ENCODE measurements at regions not wholly inside any gene's neighbourhood (a gene's known extent, or its start where the extent isn't known, plus 50 kb on each side); places are given as distances from the start of the nearest gene placed in this dataset.

GRCh38 chr4:45155081-45155777 is 428.9 kb upstream of the GNPDA2 start:
- no peaks in the 10 kb centered on the region for H3K27me3 ChIP-seq (ENCODE audit: control insufficient read depth in 4 of 4, insufficient read depth in 4 of 4, low read length in 3 of 4)
- H3K9me3 ChIP-seq (ENCODE audit: control insufficient read depth in 4 of 4, low read length in 3 of 4): no peaks in the 10 kb centered on the region
- no peak overlapping the region for H3K4me3 ChIP-seq (ENCODE audit: low read depth in 1 of 3, low read length in 3 of 3)
- 67% methylated on average over 6 of the region's 6 CpGs for WGBS
- H3K4me1 ChIP-seq (ENCODE audit: control insufficient read depth in 4 of 4, insufficient read depth in 4 of 4, low read length in 3 of 4): no peaks in the 10 kb centered on the region
- H3K27ac ChIP-seq (ENCODE audit: low read depth in 1 of 2, low read length in 2 of 2): no peak overlapping the region
- no peak overlapping the region for H3K9ac ChIP-seq (ENCODE audit: low read depth in 1 of 2, low read length in 2 of 2)
- DNase-seq (ENCODE audit: low spot score): no peak
- no peak for TF ChIP-seq REST (IDR thresholded peaks at IDR 0.05)
- no peak for TF ChIP-seq JUND (IDR thresholded peaks at IDR 0.05)
- no peak for TF ChIP-seq HNF4G (IDR thresholded peaks at IDR 0.05)
- no peak for TF ChIP-seq NR2F2 (IDR thresholded peaks at IDR 0.05)
- TF ChIP-seq FOXA2 (IDR thresholded peaks at IDR 0.05): no peak
- TF ChIP-seq RXRA (IDR thresholded peaks at IDR 0.05): no peak
- no peak for TF ChIP-seq RAD21 (IDR thresholded peaks at IDR 0.05)
- TF ChIP-seq, protein P1, sequence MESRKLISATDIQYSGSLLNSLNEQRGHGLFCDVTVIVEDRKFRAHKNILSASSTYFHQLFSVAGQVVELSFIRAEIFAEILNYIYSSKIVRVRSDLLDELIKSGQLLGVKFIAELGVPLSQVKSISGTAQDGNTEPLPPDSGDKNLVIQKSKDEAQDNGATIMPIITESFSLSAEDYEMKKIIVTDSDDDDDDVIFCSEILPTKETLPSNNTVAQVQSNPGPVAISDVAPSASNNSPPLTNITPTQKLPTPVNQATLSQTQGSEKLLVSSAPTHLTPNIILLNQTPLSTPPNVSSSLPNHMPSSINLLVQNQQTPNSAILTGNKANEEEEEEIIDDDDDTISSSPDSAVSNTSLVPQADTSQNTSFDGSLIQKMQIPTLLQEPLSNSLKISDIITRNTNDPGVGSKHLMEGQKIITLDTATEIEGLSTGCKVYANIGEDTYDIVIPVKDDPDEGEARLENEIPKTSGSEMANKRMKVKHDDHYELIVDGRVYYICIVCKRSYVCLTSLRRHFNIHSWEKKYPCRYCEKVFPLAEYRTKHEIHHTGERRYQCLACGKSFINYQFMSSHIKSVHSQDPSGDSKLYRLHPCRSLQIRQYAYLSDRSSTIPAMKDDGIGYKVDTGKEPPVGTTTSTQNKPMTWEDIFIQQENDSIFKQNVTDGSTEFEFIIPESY (IDR thresholded peaks at IDR 0.05): no peak
- TF ChIP-seq, protein P2, sequence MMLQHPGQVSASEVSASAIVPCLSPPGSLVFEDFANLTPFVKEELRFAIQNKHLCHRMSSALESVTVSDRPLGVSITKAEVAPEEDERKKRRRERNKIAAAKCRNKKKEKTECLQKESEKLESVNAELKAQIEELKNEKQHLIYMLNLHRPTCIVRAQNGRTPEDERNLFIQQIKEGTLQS (IDR thresholded peaks at IDR 0.05): no peak
- no peak for TF ChIP-seq FOXA1 (IDR thresholded peaks at IDR 0.05)
- TF ChIP-seq SP1 (IDR thresholded peaks at IDR 0.05): no peak
- no peak for TF ChIP-seq YY1 (IDR thresholded peaks at IDR 0.05)
- TF ChIP-seq TAF1 (conservative IDR thresholded peaks at IDR 0.05): no peak
- H3K36me3 ChIP-seq (ENCODE audit: control insufficient read depth in 4 of 4, insufficient read depth in 3 of 4, low read depth in 1 of 4, low read length in 3 of 4): no peaks in the 10 kb centered on the region

DNA sequence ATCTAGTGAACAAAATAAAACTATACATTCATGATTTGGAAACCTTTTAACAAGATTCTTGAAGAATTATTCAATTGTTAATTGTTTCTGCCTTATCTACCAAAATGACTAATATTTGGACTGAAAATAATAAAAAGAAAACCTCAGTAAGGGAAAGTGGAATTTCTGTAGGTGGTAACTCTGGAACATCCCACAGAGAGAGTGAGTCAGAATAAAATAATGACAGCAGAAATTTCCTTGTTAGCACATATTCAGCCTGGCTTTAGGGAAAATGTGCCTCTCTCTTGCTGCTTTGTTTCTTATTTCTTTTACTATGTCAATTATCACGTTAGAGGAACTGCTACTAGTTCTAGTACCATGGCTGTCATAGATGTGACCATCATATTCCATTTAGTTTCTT is 421.5 kb upstream of the GNPDA2 start:
- Histone ChIP-seq H3K4me3 (ENCODE audit: low read depth in 1 of 3, low read length in 3 of 3) (no peak overlapping the region), H3K9me3 (ENCODE audit: control insufficient read depth in 4 of 4, low read length in 3 of 4) (no peaks in the 10 kb centered on the region), H3K4me1 (ENCODE audit: control insufficient read depth in 4 of 4, insufficient read depth in 4 of 4, low read length in 3 of 4) (no peaks in the 10 kb centered on the region), H3K36me3 (ENCODE audit: control insufficient read depth in 4 of 4, insufficient read depth in 3 of 4, low read depth in 1 of 4, low read length in 3 of 4) (no peaks in the 10 kb centered on the region), H3K27ac (ENCODE audit: low read depth in 1 of 2, low read length in 2 of 2) (no peak overlapping the region), H3K9ac (ENCODE audit: low read depth in 1 of 2, low read length in 2 of 2) (no peak overlapping the region), H3K27me3 (ENCODE audit: control insufficient read depth in 4 of 4, insufficient read depth in 4 of 4, low read length in 3 of 4) (no peaks in the 10 kb centered on the region)
- 35% methylated on average over 1 of the region's 1 CpG for WGBS
- TF ChIP-seq FOXA1 (IDR thresholded peaks at IDR 0.05): no peak
- TF ChIP-seq, protein P3, sequence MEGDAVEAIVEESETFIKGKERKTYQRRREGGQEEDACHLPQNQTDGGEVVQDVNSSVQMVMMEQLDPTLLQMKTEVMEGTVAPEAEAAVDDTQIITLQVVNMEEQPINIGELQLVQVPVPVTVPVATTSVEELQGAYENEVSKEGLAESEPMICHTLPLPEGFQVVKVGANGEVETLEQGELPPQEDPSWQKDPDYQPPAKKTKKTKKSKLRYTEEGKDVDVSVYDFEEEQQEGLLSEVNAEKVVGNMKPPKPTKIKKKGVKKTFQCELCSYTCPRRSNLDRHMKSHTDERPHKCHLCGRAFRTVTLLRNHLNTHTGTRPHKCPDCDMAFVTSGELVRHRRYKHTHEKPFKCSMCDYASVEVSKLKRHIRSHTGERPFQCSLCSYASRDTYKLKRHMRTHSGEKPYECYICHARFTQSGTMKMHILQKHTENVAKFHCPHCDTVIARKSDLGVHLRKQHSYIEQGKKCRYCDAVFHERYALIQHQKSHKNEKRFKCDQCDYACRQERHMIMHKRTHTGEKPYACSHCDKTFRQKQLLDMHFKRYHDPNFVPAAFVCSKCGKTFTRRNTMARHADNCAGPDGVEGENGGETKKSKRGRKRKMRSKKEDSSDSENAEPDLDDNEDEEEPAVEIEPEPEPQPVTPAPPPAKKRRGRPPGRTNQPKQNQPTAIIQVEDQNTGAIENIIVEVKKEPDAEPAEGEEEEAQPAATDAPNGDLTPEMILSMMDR (IDR thresholded peaks at IDR 0.05; ENCODE audit: low read depth, low read length, missing input control): no peak
- TF ChIP-seq HNF4G (IDR thresholded peaks at IDR 0.05): no peak
- TF ChIP-seq TAF1 (conservative IDR thresholded peaks at IDR 0.05): no peak
- no peak for TF ChIP-seq EGR1 (IDR thresholded peaks at IDR 0.05; ENCODE audit: low read depth in 2 of 2)
- no peak for TF ChIP-seq JUND (IDR thresholded peaks at IDR 0.05)
- TF ChIP-seq RXRA (IDR thresholded peaks at IDR 0.05): no peak
- TF ChIP-seq YY1 (IDR thresholded peaks at IDR 0.05): no peak
- TF ChIP-seq, protein P1 (IDR thresholded peaks at IDR 0.05): no peak
- no peak for TF ChIP-seq FOXA2 (IDR thresholded peaks at IDR 0.05)
- DNase-seq (ENCODE audit: low spot score): no peak

Measured in liver (tissue), 8 donors.